HG02642 (cell line): ENCODE measurements at regions not wholly inside any gene's neighbourhood (a gene's known extent, or its start where the extent isn't known, plus 50 kb on each side); places are given as distances from the start of the nearest gene placed in this dataset.

Experiments used
- ATAC-seq: cut with Tn5 transposase; IDR thresholded peaks from one replicate; pipeline ENCODE4 v1.9.1; 2021; ENCODE audit warnings: mild to moderate bottlenecking; ENCODE audit not compliant: unreplicated experiment, poor library complexity

- no peak for ATAC-seq
Measured at GRCh38 chr11:127106938-127107337, 106.4 kb upstream of the KIRREL3 start.

- no peak for ATAC-seq
Measured at GRCh38 chr11:127105593-127106541, 105.3 kb upstream of the KIRREL3 start.

GRCh38 chr11:127103586-127104388, 103.2 kb upstream of the KIRREL3 start:
- ATAC-seq, result no peak

- ATAC-seq, result no peak
Measured at GRCh38 chr11:127098684-127099083, 98.1 kb upstream of the KIRREL3 start.

- no peak for ATAC-seq
Measured at GRCh38 chr11:127080735-127081134, 80.2 kb upstream of the KIRREL3 start.

- no peak for ATAC-seq
Measured at GRCh38 chr11:127075758-127076157, 75.2 kb upstream of the KIRREL3 start.

GRCh38 chr11:127074151-127074761, 73.7 kb upstream of the KIRREL3 start:
- peak; percentile 95 for ATAC-seq

GRCh38 chr11:127073621-127074020, 73.1 kb upstream of the KIRREL3 start:
- no peak for ATAC-seq

GRCh38 chr11:127071606-127072005, 71.0 kb upstream of the KIRREL3 start:
- ATAC-seq, result no peak

- ATAC-seq, result no peak
Measured at GRCh38 chr11:127070808-127071207, 70.2 kb upstream of the KIRREL3 start.

- ATAC-seq, result no peak
Measured at GRCh38 chr11:127066401-127067090, 66.0 kb upstream of the KIRREL3 start.

- ATAC-seq, result no peak
Measured at GRCh38 chr11:127063241-127063640, 62.7 kb upstream of the KIRREL3 start.

GRCh38 chr11:127061947-127062346, 61.4 kb upstream of the KIRREL3 start:
- ATAC-seq, result no peak

GRCh38 chr11:127059750-127060149, 59.2 kb upstream of the KIRREL3 start:
- no peak for ATAC-seq

- ATAC-seq, result no peak
Measured at GRCh38 chr11:127059286-127059685, 58.7 kb upstream of the KIRREL3 start.

GRCh38 chr11:127058524-127058923, 58.0 kb upstream of the KIRREL3 start:
- no peak for ATAC-seq

GRCh38 chr11:127057126-127057525, 56.6 kb upstream of the KIRREL3 start:
- no peak for ATAC-seq

- ATAC-seq, result no peak
Measured at GRCh38 chr11:127056338-127056971, 55.9 kb upstream of the KIRREL3 start.

- ATAC-seq, result no peak
Measured at GRCh38 chr11:127055236-127055635, 54.7 kb upstream of the KIRREL3 start.

GRCh38 chr11:127054153-127054552, 53.6 kb upstream of the KIRREL3 start:
- no peak for ATAC-seq
